MV-4-11 (cell line): ENCODE measurements at regions not wholly inside any gene's neighbourhood (a gene's known extent, or its start where the extent isn't known, plus 50 kb on each side); places are given as distances from the start of the nearest gene placed in this dataset.
A peak's percentile ranks its signal among the peaks of the same experiment; 100 is the strongest.

Experiments
- DNase-seq: peaks from one replicate; lab custom pipeline; 2025; lab: John Stamatoyannopoulos, UW

DNA sequence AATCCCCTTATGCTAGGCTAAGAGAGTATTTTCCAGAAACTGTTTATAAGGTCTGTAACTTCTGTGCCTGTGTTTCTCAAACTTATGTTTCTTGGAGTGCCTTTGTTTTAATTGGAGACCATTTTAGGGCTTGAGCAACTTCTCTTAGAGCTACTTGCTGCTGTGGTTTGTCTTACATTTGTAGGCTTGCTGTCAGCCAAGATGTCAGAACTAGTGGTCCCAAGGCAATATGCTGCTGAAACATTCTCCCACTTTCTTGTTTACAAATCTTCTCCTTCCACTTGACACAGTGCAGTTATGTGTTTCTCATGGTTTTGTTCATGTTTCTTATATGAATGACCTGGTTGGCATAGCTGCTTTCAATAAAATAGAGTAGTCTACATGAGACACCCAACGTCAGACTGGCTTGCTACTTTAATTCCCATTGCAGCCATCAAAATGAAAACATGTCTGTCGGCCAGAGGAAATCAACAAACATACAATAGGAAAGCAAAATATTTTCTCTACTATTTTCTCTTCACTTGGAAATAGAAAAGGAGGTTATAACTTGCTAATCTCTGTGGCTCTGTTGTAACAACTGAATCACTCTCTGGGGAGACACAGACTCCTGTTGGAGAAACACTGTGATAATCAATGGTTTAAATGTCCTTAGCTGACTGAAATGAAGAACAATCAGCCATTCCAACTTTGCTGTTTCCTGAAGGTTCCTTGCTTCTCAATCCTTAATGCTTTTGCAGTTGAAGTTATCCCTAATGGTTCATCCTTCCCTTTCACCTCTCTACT, 426.4 kb downstream of the PDGFC start:
- no peak for DNase-seq

DNA sequence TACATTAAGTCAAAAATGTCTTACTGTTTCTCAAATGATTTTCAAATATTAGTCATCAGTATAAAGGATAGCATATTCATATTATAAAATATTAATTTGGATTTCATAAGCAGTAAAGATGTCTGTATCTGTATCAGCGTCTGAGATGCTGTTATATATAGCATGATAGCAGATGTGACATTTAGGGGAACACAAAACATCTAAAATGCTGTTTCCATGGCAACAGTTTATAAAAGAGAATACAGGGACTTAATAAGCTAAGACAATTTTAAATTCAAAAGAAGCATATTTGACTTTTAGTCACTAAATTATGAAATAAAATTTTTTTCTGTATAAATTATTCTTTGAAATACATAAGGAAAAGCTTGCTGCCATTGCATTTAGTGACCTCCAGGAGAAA, 432.2 kb downstream of the PDGFC start:
- DNase-seq: no peak

DNA sequence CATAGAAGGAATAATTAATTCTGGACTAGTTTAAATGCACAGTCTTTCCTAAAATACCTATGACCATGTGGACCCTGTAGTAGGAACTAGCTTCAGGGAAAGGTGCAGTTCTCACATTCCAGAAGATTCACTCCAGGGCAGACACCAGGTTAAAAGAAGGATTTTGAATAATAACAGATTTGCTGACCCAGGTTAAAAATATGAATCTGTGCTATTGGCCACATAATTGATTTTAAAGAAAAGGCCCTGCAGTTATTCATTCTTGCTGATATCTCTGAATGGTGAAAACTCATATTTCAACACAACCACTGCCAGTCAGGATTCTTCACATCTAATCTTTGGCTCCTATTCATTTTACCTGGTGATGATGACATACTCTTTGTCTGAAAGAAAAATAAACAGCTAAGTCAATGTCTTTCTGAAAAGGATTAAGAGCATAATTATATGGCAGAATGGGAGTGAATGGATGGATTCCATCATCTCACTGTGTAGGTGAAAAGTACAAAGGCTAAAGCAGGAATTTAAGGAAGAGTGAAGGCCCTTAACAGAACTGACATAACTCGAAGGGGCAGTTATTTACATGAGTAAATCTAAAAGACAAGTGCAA, 432.8 kb downstream of the PDGFC start:
- DNase-seq: no peak

DNA sequence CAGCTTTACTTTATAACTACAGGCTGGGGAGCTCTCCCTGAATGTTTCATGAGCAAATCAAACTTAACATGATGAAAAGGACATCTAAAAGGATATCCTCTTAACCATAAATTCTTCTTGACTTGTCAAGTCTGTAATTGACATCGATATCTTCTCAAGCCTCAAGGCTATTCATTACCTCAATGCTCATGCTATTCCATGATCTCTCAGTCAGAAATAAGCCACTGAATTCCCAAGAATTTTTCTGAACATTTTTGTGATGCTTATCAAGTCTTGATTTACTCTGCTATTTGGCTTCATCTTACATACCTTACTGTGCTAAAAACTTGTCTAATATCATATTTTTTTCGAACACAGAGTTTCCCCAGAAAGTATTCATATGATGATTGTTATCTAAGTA, 433.4 kb downstream of the PDGFC start:
- DNase-seq: no peak

DNA sequence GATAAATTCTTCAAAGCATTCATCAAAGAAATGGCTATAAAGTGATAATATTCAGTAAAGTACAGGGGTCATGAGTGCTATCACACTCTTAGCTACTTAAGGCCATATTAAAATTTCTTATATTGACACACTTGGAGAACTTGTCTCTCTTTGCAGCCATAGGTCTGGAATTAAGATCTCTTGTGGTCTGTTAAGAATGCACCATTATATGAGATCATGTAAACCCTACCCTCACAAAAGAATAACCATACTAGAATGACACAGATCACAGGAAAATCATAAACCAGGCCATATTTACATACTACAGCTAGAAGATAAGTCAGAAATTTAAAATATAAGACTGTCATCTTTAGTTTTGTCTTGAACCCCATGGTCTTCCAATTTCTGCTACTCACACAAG, 434.3 kb downstream of the PDGFC start:
- DNase-seq: no peak

DNA sequence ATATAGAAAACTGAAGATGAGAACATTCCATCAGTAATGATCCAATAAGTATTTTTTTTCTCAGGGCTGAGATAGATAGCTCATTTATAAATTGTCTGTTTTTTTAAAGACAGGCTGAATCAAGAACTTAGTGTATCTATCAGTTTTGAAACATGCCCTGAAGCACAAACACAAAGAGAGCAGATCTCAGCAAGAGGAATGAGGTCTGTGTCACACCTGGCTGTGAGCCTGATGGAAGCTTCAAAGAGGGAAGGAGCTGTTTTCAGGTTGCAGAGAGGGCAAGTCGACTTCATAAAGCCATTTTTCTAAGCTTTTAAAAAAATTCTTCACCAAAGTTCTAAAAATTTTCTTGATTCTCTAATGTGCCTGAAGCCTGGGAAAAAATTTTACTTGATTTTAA, 434.9 kb downstream of the PDGFC start:
- DNase-seq: no peak

DNA sequence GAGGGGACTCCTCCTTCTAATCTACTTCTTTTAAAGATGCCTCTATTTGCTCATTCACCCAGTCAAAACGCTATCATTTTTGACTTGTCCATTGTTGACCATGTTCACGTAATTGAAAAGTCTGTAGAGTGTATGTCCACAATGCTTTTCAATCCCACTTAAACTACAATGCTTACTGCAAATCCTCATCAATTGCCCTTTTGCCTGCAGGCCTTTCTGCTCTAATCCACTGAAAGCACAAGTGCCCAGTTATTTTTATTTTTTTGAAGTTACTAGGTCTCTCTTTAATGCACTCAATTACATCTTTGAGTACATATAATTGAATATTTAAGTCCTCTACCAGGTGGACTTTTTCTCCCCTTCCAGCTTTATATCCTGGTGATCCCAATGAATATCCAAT, 437.4 kb downstream of the PDGFC start:
- DNase-seq: no peak

DNA sequence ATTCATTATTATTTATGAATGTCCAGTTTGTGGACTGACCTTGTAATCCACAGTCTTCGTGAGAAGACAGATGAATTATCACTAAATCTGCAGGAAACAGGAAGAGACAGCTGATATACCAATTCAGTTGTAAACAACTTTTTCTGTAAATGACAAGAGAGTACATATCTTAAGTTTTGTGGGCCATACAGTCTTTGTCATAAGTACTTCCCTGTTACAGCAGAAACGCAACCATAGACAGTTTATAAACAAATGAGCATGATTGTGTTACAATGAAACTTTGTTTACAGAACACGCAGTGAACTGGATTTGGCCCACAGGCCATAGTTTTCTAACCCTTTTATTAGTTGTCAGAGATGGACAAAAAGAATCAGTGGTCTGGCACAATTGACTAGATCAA, 443.4 kb downstream of the PDGFC start:
- no peak for DNase-seq

DNA sequence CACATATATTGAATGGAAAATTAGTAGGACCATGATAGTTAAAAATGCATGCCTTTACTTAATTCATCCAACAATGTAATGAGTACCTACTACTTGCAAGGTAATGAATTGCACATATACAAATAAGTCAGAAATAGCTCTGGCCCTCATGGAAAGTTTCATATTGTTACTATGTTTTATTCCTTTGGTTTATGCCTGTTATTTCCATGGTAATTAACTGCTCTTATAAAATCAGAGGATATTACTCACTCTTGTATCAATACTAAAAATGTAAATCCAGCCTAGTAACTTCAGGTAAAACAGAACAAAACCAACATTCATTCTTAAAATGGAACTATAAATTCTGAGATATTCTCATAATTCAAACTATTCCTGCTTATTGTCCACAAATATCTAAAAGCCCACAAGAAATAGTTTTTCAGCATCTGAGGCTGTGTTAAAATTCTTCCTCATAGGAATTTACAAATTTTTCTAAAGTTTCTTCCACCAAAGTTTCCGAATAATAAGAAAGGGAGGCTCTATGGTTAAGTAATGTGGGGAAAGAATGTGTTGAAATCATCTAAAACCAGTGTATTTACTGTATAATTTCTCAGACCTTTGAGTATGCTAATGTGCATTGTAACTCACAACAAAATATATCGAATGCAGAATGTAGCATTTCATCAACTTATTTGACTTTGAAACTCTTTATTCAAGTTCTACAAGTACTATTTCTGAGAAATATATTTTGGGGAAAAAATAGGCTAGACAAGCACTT, 444.2 kb downstream of the PDGFC start:
- no peak for DNase-seq

DNA sequence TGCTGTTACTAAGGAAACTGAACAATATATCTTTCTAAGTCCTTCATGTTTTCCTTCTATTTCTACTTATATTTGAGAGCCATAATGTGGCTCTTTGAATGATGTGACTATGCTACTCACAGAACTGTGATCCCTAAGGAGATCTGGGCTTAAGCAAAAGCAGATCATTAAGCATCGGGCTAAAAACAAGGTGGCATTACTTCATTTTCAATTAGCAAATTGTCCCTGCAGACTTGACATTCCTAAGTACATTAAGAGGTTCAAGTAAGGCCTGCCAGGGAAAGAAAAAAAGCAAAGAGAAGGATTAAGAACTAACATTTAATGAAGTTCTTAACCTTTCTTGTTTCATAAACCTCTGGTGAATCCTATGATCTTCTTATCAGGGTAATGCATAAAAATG, 447.6 kb downstream of the PDGFC start:
- no peak for DNase-seq

DNA sequence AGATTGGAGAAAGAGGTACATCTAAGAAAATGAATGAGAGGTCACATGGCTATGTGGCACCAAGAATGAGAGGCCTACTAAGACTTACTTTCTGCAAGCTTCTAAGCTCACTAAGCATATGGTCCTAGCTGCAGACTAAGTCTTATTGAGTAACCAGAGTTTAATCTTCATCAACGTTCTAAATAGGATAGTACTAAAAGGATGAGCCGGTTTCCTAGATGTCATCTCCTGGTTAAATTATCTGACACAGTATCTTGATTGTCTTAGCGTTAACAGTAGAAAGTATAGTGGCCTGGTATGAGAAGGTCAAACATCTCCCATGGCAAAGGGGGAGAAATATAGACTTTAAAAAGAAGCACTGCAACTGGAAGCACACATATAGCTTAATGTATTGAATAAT, 448.1 kb downstream of the PDGFC start:
- DNase-seq: no peak

DNA sequence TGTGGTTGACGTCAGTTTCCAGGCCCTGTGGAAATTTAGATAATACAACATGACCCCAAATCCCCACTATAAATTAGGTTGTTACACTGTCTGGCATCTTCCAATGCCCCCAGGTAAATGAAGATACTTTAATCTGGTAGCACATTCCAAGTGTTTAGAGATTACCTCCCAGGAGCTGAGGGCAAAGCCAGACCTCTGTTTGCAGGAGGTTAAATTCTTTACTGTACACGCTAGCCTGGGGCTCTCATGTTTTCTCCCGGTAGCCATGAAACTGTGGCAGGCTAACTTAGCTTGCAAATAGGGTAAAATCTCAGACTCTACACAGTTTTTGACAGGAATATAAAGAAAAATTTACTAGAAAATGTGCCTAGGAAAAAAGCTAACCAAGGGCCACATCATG, 450.0 kb downstream of the PDGFC start:
- no peak for DNase-seq

DNA sequence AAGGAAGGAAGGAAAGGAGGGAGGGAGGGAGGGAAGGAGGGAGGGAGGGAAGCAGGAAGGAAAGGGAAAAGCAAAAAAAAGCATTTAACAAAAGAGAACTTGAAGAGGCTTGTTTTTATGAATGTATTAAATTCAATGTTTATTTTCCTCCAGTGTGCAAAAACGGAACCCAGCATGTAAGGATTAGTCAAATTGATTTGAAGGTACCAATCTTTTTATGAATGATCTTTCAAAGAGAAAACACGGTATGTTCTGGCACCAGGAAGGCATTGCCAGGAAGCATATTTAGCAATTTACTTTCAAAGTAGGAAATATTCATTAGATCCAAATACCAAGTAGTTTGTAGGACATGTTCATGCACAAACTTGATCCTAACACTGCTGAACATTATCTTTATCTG, 453.6 kb downstream of the PDGFC start:
- no peak for DNase-seq

DNA sequence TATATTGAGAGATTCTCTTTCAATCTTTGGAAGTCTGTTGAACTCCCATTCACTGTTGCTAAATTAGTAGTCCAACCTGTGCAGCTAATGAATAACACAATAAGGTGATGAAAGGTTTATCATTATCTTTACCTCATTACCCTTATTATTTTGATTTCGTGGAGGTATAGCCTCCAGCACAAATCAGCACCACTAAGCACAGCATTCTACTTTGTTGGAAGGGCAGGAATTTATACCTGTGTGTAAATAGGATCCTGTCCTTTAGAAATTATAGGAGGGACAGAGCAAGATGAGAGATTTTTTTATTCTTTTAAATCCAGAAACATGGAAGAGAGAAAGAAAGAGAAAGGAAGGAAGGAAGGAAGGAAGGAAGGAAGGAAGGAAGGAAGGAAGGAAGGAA, 454.1 kb downstream of the PDGFC start:
- DNase-seq: no peak

DNA sequence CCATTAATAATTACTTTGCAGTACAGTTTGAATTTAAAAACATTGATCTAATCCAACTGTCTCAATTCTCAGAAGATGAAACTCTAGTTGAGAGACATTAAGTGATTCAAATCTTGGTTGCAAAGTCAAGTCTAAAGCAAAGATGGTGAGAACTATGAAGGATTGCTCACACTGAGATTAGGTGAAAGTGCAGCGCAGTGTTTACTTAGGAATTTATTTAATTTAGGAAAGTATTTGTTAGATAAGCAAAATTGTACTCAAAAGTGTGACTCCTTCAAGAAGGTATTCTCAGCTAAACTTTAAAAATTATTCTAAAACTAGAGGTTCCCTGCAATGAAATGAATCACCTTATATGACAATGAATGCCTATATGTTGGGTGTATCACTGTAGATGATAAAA, 454.9 kb downstream of the PDGFC start:
- no peak for DNase-seq

DNA sequence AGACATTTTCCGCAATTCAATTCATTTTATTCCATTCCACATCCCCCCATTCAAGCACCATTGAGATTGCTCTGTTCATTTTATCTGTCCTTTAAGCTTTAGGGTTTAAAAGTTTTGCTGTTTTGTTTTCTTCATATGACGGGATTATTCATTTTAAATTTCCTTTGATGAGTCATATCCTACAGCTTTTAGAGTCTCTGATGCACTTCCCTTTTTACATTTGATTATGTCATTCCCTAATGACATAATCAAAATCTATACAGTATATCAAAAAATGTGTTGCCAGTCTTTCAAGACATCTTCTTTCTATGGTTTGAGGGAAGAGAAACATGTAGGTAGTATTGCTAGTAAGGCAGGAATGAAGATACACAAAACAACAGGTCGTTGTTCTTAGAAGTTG, 456.3 kb downstream of the PDGFC start:
- peak; percentile 3 for DNase-seq

DNA sequence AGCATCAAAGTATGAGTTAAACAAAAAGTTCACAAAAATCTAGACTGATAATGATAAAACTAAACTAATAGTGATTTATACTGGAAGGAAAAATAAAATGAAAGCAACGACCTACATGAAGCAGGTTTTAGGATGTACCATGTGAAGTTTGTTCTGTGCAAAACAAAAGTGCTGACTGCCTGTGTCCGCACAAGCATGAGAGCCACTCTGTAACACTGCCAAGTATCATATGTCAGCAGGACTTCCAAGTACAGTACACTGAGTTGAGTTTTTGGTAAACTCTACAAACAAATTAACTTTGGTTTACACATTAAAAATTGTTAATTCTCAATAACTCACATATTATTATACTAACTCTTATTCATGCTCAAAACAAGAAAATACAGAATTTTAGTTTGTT, 459.0 kb downstream of the PDGFC start:
- DNase-seq: no peak

DNA sequence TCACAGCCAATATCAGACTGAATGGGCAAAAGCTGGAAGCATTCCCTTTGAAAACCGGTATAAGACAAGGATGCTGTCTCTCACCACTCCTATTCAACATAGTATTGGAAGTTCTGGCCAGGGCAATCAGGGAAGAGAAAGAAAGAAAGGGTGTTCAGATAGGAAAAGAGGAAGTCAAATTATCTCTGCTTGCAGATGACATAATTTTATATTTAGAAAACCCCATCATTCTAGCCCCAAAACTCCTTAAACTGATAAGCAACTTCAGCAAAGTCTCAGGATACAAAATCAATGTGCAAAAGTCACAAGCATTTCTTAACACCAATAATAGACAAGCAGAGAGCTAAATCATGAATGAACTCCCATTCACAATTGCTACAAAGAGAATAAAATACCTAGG, 461.7 kb downstream of the PDGFC start:
- DNase-seq: peak; percentile 7

DNA sequence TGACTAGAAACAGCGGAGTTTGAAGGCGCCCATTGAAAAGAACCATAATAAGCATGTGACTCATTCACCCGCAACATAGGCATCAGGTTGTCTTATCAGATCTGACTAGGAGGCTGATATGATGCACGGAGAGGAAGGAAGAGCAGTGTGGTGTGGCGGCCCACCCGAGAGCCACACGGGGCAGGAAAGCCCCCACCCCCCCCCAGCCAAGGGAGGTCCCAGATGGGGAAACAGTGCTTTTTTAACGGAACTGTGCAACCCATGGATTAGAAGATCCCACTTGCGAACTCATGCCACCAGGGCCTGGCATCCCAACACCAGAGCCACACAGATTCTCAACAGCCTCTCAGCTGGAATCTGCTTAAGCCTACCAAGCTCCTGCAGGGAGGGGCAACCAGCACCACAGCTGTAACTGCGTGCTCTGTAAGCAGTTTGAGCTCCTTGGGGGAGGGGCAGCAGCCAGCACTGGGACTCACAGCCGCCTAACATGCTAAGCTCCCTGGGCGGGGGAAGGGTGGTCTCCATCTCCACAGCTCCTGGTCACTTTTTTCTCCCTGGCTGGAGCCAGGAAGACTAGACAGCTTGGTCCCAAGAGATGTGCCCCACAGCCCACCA, 466.2 kb downstream of the PDGFC start:
- DNase-seq: peak; percentile 51

DNA sequence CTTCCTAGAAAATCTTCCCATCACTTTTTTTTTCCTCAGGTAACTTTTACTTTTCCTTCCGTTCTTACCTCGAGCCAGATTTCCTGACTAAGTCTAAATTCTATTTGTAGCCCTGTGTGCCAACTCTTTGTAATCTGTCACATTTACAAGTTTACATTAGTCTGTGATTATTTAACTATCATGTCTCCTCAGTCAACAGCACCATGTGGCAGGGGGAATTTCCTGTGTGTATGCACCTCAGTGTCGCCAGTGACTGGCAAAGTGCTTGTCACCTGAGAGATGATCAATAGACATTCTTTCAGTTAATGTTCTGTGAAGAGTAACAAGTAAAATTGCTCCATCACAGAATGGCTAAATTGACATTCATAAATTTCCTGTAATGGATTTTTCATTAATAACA, 468.5 kb downstream of the PDGFC start:
- DNase-seq: no peak

DNA sequence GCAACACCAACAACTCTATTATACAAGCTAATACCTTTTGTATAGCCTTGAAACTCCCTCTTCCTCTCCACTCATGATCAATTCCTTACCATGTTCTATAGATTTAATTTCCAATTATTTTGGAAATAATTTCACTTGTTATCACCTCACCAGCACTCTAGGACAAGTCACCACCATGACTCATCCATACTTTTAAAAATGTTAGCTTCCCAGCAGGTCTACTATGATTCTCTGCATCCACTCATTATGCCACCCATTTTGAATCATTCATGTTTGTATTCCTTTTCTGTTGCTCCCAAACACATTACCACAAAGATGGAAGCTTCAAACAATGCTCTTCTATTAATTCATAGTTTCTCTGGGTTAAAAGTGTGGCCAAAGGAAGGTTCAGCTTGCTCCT, 469.6 kb downstream of the PDGFC start:
- DNase-seq: no peak

DNA sequence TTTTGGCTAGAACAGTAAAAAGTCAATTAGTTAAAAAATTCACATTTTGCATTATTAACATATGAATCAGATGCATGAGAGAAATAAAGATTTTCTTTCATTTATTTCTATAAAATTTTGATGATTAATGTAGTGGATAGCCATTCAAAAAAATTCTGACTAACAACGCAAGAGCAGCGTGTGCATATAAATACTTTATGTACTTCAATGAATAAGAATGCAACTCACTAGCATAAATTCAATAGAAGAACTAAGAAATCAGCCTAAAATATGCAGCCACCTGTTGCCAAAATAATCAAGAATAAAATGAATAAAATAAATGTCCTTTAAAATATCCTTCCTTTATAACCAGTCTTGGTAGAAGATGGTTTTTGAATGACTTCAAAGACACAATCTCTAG, 471.9 kb downstream of the PDGFC start:
- DNase-seq: no peak

DNA sequence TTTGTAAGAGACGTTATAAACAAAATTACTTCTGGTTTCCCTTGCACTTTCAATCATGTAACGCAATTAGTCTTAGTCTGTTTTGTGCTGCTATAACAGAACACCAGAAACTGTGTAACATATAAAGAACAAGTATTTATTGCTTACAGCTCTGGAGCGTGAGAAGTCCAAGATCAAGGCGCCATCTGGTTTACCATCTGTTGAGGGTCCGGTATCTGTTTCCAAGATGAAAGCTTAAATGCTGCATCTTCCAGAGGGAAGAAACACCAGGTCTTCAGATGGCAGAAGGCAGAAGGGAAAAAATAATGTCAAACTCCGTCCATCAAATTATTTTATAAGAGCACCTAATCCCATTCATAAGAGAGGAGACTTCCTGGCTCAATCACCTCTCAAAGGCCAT, 474.1 kb downstream of the PDGFC start:
- no peak for DNase-seq
